GM10248 (cell line): ENCODE measurements at regions not wholly inside any gene's neighbourhood (a gene's known extent, or its start where the extent isn't known, plus 50 kb on each side); places are given as distances from the start of the nearest gene placed in this dataset.

ENCODE experiments used
- CTCF ChIA-PET: fragments of 300-600 bp; sonication (Branson Sonifier 250); formaldehyde crosslinking; extraction: SDS; loops from one replicate; lab custom pipeline; 2021; ENCODE audit warnings: antibody characterized with exemption; lab: Yijun Ruan, JAX
- POLR2A ChIA-PET: fragments of 350-650 bp; sonication (Branson Sonifier 250); formaldehyde crosslinking; extraction: SDS; loops from one replicate; lab custom pipeline; 2020; ENCODE audit warnings: antibody characterized with exemption; lab: Yijun Ruan, JAX
- DNase-seq: peaks from one replicate; pipeline ENCODE4 v3.0.0; 2012; ENCODE audit errors: extremely low spot score
- TF ChIP-seq, protein P1 (sequence below): IDR thresholded peaks from 2 replicates; pipeline ENCODE4 v1.5.1; 2012; ENCODE audit warnings: mild to moderate bottlenecking, low read depth; ENCODE audit errors: extremely low read depth, missing control alignments, control extremely low read depth

DNA sequence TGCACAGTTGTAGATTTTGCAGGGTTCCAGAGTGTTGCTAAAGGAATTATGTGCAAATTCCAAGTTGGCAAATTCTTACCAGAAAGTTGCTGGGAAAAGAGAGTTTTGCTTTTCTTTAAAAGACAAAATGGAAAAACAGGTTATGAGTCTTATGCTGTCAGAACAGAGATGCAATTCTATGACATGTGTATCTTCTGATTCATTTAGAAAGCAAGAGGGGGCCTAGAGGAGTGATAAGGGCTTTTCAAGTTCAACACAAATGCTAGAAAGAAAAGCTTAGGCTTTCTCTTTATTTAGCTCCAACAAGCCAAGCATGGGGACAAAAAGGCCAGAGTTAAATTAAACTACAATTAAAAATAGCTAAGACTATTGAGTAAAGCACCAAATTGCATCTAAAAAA lies 72.4 kb upstream of the GATB start:
- ChIA-PET CTCF (interaction anchor here (1.1 to 2.9 kb wide), 5 partner anchors 10 to 89 kb away, joined by 3 to 12 read pairs (median 3); no protein-coding TSS in a partner anchor), POLR2A (no interaction called here)
- TF ChIP-seq, protein P1, sequence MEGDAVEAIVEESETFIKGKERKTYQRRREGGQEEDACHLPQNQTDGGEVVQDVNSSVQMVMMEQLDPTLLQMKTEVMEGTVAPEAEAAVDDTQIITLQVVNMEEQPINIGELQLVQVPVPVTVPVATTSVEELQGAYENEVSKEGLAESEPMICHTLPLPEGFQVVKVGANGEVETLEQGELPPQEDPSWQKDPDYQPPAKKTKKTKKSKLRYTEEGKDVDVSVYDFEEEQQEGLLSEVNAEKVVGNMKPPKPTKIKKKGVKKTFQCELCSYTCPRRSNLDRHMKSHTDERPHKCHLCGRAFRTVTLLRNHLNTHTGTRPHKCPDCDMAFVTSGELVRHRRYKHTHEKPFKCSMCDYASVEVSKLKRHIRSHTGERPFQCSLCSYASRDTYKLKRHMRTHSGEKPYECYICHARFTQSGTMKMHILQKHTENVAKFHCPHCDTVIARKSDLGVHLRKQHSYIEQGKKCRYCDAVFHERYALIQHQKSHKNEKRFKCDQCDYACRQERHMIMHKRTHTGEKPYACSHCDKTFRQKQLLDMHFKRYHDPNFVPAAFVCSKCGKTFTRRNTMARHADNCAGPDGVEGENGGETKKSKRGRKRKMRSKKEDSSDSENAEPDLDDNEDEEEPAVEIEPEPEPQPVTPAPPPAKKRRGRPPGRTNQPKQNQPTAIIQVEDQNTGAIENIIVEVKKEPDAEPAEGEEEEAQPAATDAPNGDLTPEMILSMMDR: no peak
- DNase-seq: no peak

- ChIA-PET CTCF (interaction anchor here (1.7 to 2.9 kb wide), 2 partner anchors 12 to 29 kb away, joined by 3 to 12 read pairs; no protein-coding TSS in a partner anchor), POLR2A (no interaction called here)
- TF ChIP-seq, protein P1: no peak
- no peak for DNase-seq
Measured at GRCh38 chr4:151831526-151831925, 70.7 kb upstream of the GATB start.

DNA sequence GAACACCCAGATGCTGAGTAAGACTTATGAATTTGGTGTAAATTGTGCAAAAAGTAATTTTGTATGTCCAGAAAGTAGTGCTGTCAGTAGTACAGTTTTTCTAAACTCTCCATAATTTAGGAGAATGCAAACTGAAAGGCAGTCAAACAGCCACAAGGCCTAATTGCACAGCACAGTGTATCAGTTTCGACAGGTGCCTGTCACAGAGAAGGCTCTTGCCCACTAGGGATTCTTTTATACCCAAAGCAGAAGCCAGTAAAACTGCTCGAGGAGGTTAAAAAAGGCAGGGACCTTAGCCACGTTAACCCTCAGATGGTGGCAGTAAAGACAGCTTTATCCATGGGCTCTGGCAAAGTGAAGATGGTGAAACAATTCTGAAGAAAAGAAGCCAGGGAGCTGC lies 69.4 kb upstream of the GATB start:
- DNase-seq: no peak
- TF ChIP-seq, protein P1: no peak
- POLR2A ChIA-PET: no interaction called here
- CTCF ChIA-PET: no interaction called here

- TF ChIP-seq, protein P1: no peak
- no peak for DNase-seq
- CTCF ChIA-PET: no interaction called here
- POLR2A ChIA-PET: no interaction called here
Measured at GRCh38 chr4:151829309-151829708, 68.5 kb upstream of the GATB start.

DNA sequence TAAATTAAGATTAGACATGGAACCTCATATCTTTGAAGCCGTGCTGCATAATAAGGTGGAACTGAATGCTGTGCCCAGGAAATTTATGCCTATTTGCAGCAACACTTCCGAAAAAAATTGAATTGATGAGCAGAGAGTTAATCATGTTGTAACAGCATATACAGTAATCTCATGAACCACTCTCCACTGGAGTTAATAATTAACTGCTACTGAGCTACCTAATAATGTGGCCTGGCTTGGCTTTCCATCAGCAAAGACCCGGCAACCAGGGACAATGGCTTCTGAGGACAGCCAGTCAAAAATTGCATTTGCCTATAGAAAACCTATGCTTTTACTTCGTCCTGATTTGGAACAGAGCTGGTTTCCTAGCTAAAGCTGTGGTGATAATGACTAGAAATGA lies 63.8 kb upstream of the GATB start:
- DNase-seq: no peak
- TF ChIP-seq, protein P1: no peak
- POLR2A ChIA-PET: no interaction called here
- CTCF ChIA-PET: interaction anchor here (0.9 kb wide), 1 partner anchor 23 kb away, joined by 3 read pairs; no protein-coding TSS in a partner anchor

DNA sequence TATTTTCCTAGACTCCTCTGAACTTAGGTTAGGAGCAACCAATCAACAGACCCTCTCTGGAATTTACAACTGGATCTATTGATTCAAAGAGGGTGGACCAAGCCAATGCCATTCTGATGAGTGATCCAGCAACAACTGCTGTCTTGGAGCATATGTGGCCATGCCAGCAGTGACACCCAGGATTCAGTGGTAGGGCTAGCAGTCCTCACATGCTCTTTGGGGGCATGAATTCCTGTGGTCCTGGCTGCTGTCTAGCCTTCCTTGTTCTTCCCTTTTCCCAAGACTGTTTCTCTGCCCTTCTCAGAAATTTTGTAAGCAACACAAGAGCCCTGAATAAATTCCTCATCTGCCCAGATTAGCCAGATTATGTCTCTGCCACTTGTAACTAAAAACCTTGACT lies 61.5 kb upstream of the GATB start:
- TF ChIP-seq, protein P1: no peak
- ChIA-PET CTCF (interaction anchor here (4.6 kb wide), 1 partner anchor 19 kb away, joined by 21 read pairs; no protein-coding TSS in a partner anchor), POLR2A (no interaction called here)
- DNase-seq: no peak
